Natural killer cell (primary cell): ENCODE measurements at regions not wholly inside any gene's neighbourhood (a gene's known extent, or its start where the extent isn't known, plus 50 kb on each side); places are given as distances from the start of the nearest gene placed in this dataset.

Experiments used
- ATAC-seq, 3 donors: fragments of 150-1000 bp in 2 of 3; fragments of 200-7000 bp in 1 of 3; cut with Tn5 transposase; 1 replicate in 1 of 3; 2 replicates in 2 of 3; pipeline ENCODE4 v1.10.0; 2021; ENCODE audit warnings: mild to moderate bottlenecking in 2 of 3, moderate library complexity in 2 of 3
- DNase-seq, 2 donors: peaks; one replicate each; pipeline versions ENCODE4 v3.0.0 to v3.0.0-alpha.2; 2013 to 2021; ENCODE audit warnings: mixed read lengths in 1 of 2
- H3K27ac ChIP-seq: one replicate; pipeline ENCODE4 v1.5.1; 2013; ENCODE audit warnings: mild to moderate bottlenecking, low read length
- H3K27me3 ChIP-seq: one replicate; pipeline ENCODE4 v1.6.1; 2013; ENCODE audit warnings: low read length; ENCODE audit not compliant: control insufficient read depth, insufficient read depth
- H3K36me3 ChIP-seq: one replicate; pipeline ENCODE4 v1.6.1; 2013; ENCODE audit warnings: low read length; ENCODE audit not compliant: control insufficient read depth, insufficient read depth
- H3K4me1 ChIP-seq: one replicate; pipeline ENCODE4 v1.6.1; 2013; ENCODE audit warnings: low read length; ENCODE audit not compliant: control insufficient read depth, insufficient read depth
- H3K4me3 ChIP-seq: one replicate; pipeline ENCODE4 v1.5.1; 2013; ENCODE audit warnings: low read length
- H3K9me3 ChIP-seq: one replicate; pipeline ENCODE4 v1.6.1; 2013; ENCODE audit warnings: low read length; ENCODE audit not compliant: control insufficient read depth, insufficient read depth
- H3K27ac Mint-ChIP-seq, 2 donors: one replicate each; pipeline ENCODE4 v1.8.0; 2022; ENCODE audit warnings: mild to moderate bottlenecking in 2 of 2, mixed read lengths in 2 of 2, moderate library complexity in 1 of 2
- H3K27me3 Mint-ChIP-seq, 2 donors: one replicate each; pipeline ENCODE4 v1.8.0; 2022; ENCODE audit warnings: low read depth in 2 of 2, mixed read lengths in 2 of 2
- H3K36me3 Mint-ChIP-seq: one replicate; pipeline ENCODE4 v1.8.0; 2022; ENCODE audit warnings: mixed read lengths
- H3K4me1 Mint-ChIP-seq, 2 donors: one replicate each; pipeline ENCODE4 v1.8.0; 2022; ENCODE audit warnings: mixed read lengths in 2 of 2
- H3K4me3 Mint-ChIP-seq: one replicate; pipeline ENCODE4 v1.8.0; 2022; ENCODE audit warnings: mild to moderate bottlenecking, moderate library complexity, mixed read lengths
- H3K9me3 Mint-ChIP-seq, 2 donors: one replicate each; pipeline ENCODE4 v1.8.0; 2022; ENCODE audit warnings: mixed read lengths in 2 of 2
- WGBS: methylation state at CpG from one replicate; pipeline ENCODE4 v1.1.7; 2013; ENCODE audit warnings: missing lambda C conversion rate; ENCODE audit not compliant: insufficient coverage; 5-methylcytosine and 5-hydroxymethylcytosine counted together
- intact Hi-C: fragments of 100-400 bp; cut with micrococcal nuclease; formaldehyde crosslinking; loops from one replicate; pipeline ENCODE4 v1.14.2; 2022
- TF ChIP-seq, protein P1 (sequence below): fragments of 200-600 bp; IDR thresholded peaks from one replicate; pipeline ENCODE4 v1.8.0; 2022; ENCODE audit warnings: antibody characterized with exemption

DNA sequence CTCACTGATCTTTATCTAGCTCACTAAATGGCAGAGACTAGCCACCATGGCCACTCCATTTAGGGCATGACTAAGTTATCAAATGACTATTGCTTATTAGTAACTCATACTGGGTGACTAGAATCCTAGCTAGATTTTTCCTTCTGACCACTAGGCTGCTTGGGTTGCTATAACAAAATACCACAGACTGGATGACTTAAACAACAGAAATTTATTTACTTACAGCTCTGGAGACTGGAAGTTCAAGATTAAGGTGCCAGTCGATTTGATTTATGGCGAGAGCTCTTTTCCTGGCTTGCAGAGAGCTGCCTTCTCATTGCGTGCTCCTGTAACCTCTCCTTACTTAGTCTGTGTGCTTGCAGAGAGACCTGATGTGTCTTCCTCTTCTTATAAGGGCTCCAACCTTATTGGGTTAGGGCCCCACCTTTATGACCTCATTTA, 55.0 kb upstream of the APC start:
- intact Hi-C loops = no loop called here
- Histone ChIP-seq H3K27me3 (no peaks in the 10 kb centered on the region), H3K36me3 (no peaks in the 10 kb centered on the region), H3K27ac (no peak overlapping the region), H3K9me3 (no peaks in the 10 kb centered on the region), H3K4me3 (no peak overlapping the region), H3K4me1 (no peaks in the 10 kb centered on the region)
- H3K27ac Mint-ChIP-seq = no peak overlapping the region
- 90% methylated on average over 3 of the region's 3 CpGs for WGBS
- no peak for ATAC-seq
- peaks cover 17 to 32% of the 10 kb centered on the region in 2 donors for H3K27me3 Mint-ChIP-seq
- no peaks in the 10 kb centered on the region for H3K9me3 Mint-ChIP-seq
- no peak for DNase-seq
- TF ChIP-seq, protein P1, sequence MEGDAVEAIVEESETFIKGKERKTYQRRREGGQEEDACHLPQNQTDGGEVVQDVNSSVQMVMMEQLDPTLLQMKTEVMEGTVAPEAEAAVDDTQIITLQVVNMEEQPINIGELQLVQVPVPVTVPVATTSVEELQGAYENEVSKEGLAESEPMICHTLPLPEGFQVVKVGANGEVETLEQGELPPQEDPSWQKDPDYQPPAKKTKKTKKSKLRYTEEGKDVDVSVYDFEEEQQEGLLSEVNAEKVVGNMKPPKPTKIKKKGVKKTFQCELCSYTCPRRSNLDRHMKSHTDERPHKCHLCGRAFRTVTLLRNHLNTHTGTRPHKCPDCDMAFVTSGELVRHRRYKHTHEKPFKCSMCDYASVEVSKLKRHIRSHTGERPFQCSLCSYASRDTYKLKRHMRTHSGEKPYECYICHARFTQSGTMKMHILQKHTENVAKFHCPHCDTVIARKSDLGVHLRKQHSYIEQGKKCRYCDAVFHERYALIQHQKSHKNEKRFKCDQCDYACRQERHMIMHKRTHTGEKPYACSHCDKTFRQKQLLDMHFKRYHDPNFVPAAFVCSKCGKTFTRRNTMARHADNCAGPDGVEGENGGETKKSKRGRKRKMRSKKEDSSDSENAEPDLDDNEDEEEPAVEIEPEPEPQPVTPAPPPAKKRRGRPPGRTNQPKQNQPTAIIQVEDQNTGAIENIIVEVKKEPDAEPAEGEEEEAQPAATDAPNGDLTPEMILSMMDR = no peak
- H3K4me1 Mint-ChIP-seq = peaks cover 0 to 5% of the 10 kb centered on the region in 2 donors
- no peak overlapping the region for H3K4me3 Mint-ChIP-seq
- H3K36me3 Mint-ChIP-seq = no peaks in the 10 kb centered on the region

DNA sequence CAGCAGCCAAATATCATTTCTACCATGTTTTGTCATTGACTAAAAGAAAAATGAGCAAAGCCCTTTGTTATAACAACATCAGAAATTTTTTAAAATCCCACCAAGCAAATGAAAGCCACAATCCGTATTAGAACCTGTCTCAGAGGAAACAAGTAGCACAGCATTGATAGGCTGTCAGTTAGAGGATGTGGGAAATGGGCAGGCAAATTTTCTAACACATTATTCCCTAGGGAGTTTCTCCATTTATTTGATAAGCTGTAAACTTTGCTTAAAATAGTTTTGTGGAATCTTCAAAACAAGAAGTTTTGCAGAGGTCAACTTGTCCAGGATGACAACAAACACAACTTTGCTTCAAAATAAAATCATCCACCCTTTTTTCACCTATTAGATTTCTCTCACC, 53.6 kb upstream of the APC start:
- intact Hi-C loops = no loop called here
- TF ChIP-seq, protein P1 = no peak
- Histone ChIP-seq H3K4me3 (no peak overlapping the region), H3K27ac (no peak overlapping the region), H3K9me3 (no peaks in the 10 kb centered on the region), H3K4me1 (no peaks in the 10 kb centered on the region), H3K27me3 (no peaks in the 10 kb centered on the region), H3K36me3 (no peaks in the 10 kb centered on the region)
- Mint-ChIP-seq H3K27ac (no peak overlapping the region), H3K9me3 (no peaks in the 10 kb centered on the region), H3K27me3 (peaks cover 13 to 47% of the 10 kb centered on the region in 2 donors), H3K36me3 (no peaks in the 10 kb centered on the region), H3K4me3 (no peak overlapping the region), H3K4me1 (peaks cover 0 to 5% of the 10 kb centered on the region in 2 donors)
- no CpG with 5 or more reads among the region's 1 CpG for WGBS
- ATAC-seq = no peak
- DNase-seq = no peak

DNA sequence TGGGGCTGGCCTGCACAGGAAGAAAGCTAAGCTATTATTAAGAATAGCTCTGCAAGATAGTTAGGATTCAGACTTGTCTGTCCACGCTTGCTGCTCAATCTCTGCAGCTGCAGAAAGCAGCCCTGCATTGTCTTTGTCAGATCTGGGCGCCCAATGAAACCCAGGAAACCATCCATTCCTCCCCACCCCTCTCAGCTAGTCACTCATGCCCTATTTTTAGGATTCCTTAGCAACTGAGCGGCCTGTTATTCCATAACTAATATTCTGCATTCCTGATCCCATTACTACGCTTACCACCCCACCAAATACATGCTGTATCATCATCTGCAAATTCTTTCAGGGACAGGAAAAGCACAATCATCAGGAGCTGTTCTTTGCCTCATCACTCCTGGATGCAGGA, 52.9 kb upstream of the APC start:
- H3K4me1 ChIP-seq = no peaks in the 10 kb centered on the region
- no peak for DNase-seq
- H3K36me3 ChIP-seq = no peaks in the 10 kb centered on the region
- Mint-ChIP-seq H3K27me3 (peaks cover 13 to 45% of the 10 kb centered on the region in 2 donors), H3K4me3 (no peak overlapping the region), H3K4me1 (peaks cover 0 to 5% of the 10 kb centered on the region in 2 donors), H3K36me3 (no peaks in the 10 kb centered on the region), H3K27ac (no peak overlapping the region), H3K9me3 (no peaks in the 10 kb centered on the region)
- no peaks in the 10 kb centered on the region for H3K27me3 ChIP-seq
- no peak overlapping the region for H3K4me3 ChIP-seq
- ATAC-seq = no peak
- H3K9me3 ChIP-seq = no peaks in the 10 kb centered on the region
- no peak overlapping the region for H3K27ac ChIP-seq
- WGBS = 80% methylated on average over 4 of the region's 4 CpGs
- intact Hi-C loops = no loop called here
- TF ChIP-seq, protein P1 = no peak

DNA sequence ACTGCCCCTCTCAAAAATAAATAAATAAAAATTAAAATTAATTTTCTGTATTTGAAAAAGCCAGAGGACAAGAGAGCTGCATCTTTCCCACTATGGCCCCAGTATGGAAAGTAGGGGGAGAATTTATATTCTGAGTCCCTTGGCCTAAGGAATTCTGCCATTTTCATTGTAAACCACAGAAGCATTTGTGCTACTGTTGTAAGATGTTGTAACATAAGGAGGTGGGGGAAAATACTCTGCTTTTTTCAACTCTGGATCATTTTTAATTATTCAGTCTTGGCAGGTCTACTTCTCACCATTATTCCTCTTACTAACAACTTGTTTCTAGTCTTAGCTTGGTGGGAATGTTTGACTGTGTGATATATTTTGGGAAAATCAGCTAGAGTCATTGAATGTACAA, 52.3 kb upstream of the APC start:
- Mint-ChIP-seq H3K27me3 (peaks cover 18 to 46% of the 10 kb centered on the region in 2 donors), H3K9me3 (no peaks in the 10 kb centered on the region), H3K27ac (no peak overlapping the region), H3K4me1 (peaks cover 0 to 5% of the 10 kb centered on the region in 2 donors), H3K36me3 (no peaks in the 10 kb centered on the region), H3K4me3 (no peak overlapping the region)
- H3K4me1 ChIP-seq = no peaks in the 10 kb centered on the region
- no peak for DNase-seq
- no peak for ATAC-seq
- no peak overlapping the region for H3K4me3 ChIP-seq
- H3K36me3 ChIP-seq = no peaks in the 10 kb centered on the region
- TF ChIP-seq, protein P1 = no peak
- no peak overlapping the region for H3K27ac ChIP-seq
- intact Hi-C loops = no loop called here
- no peaks in the 10 kb centered on the region for H3K27me3 ChIP-seq
- no peaks in the 10 kb centered on the region for H3K9me3 ChIP-seq
